H1 (cell line): ENCODE measurements at regions not wholly inside any gene's neighbourhood (a gene's known extent, or its start where the extent isn't known, plus 50 kb on each side); places are given as distances from the start of the nearest gene placed in this dataset.

ENCODE experiments used
- CTCF ChIA-PET: fragments of 300-600 bp; sonication (Branson Sonifier 250); formaldehyde crosslinking; loops from one replicate; lab custom pipeline; 2021; ENCODE audit not compliant: partially characterized antibody; lab: Charles Lee
- POLR2A ChIA-PET: fragments of 300-600 bp; sonication (Branson Sonifier 250); formaldehyde crosslinking; loops from one replicate; lab custom pipeline; 2021; ENCODE audit warnings: inconsistent platforms; ENCODE audit not compliant: partially characterized antibody; lab: Charles Lee
- DNase-seq, 2 experiments: peaks; one replicate each; pipeline versions ENCODE4 v3.0.0 to v3.0.0-alpha.2; 2010 to 2022; ENCODE audit warnings: low spot score in 2 of 2, low read depth in 1 of 2, mixed read lengths in 1 of 2
- FAIRE-seq: peaks from 2 replicates; lab custom pipeline; 2011; peaks lifted over from hg19 to GRCh38; lab: Jason Lieb, UNC
- H2AFZ ChIP-seq: 2 replicates; pipeline ENCODE4 v1.8.1; 2012; ENCODE audit warnings: low read length, inconsistent platforms
- H2AK5ac ChIP-seq: 2 replicates; pipeline ENCODE4 v1.6.1; 2013; ENCODE audit warnings: low read depth, low read length
- H2BK120ac ChIP-seq: replicated peaks from 2 replicates; pipeline ENCODE3; 2013; ENCODE audit warnings: low read depth, low read length, inconsistent platforms
- H2BK12ac ChIP-seq: 2 replicates; pipeline ENCODE4 v1.6.1; 2013; ENCODE audit warnings: low read depth, low read length
- H2BK15ac ChIP-seq: 2 replicates; pipeline ENCODE4 v1.6.1; 2013; ENCODE audit warnings: low read length
- H2BK20ac ChIP-seq: 2 replicates; pipeline ENCODE4 v1.6.1; 2013; ENCODE audit warnings: low read length
- H2BK5ac ChIP-seq: 2 replicates; pipeline ENCODE4 v1.6.1; 2013; ENCODE audit warnings: low read depth, low read length
- H3K14ac ChIP-seq: 2 replicates; pipeline ENCODE4 v1.6.1; 2013; ENCODE audit warnings: inconsistent platforms; ENCODE audit not compliant: insufficient read length
- H3K18ac ChIP-seq: 2 replicates; pipeline ENCODE4 v1.6.1; 2013; ENCODE audit warnings: low read length; ENCODE audit errors: extremely low read depth
- H3K23ac ChIP-seq: 2 replicates; pipeline ENCODE4 v1.6.1; 2013; ENCODE audit warnings: inconsistent platforms; ENCODE audit not compliant: insufficient read length
- H3K23me2 ChIP-seq: 2 replicates; pipeline ENCODE4 v1.6.1; 2013; ENCODE audit warnings: low read depth, low read length
- H3K27ac ChIP-seq: 2 replicates; pipeline ENCODE4 v1.6.1; 2011; ENCODE audit warnings: low read depth, low read length, inconsistent platforms
- H3K27me3 ChIP-seq, 4 experiments: replicated peaks in 1 of 4; 1 replicate in 1 of 4; 2 replicates in 3 of 4; pipeline versions ENCODE4 v1.6.1 to v1.8.1; 2011 to 2013; ENCODE audit warnings: low read length in 3 of 4, mild to moderate bottlenecking in 3 of 4, inconsistent platforms in 2 of 4, mixed read lengths in 2 of 4, moderate library complexity in 1 of 4; ENCODE audit not compliant: control insufficient read depth in 3 of 4, insufficient read depth in 3 of 4; ENCODE audit errors: extremely low read depth in 1 of 4
- H3K36me3 ChIP-seq, 4 experiments: 2 replicates each; pipeline versions ENCODE4 v1.6.1 to v1.8.1; 2011 to 2013; ENCODE audit warnings: mild to moderate bottlenecking in 4 of 4, low read length in 3 of 4, moderate library complexity in 2 of 4, control low read depth in 1 of 4, inconsistent platforms in 1 of 4; ENCODE audit not compliant: insufficient read depth in 4 of 4, control insufficient read depth in 2 of 4
- H3K4ac ChIP-seq: replicated peaks from 2 replicates; pipeline ENCODE3; 2013; ENCODE audit warnings: low read length, low read depth, mixed read lengths, inconsistent platforms; ENCODE audit not compliant: insufficient read length
- H3K4me1 ChIP-seq, 4 experiments: replicated peaks in 1 of 4; 1 replicate in 1 of 4; 2 replicates in 3 of 4; pipeline versions ENCODE4 v1.6.1 to v1.8.1; 2011 to 2013; ENCODE audit warnings: low read length in 3 of 4, inconsistent platforms in 2 of 4, mixed read lengths in 1 of 4; ENCODE audit not compliant: insufficient read depth in 4 of 4, control insufficient read depth in 3 of 4
- H3K4me2 ChIP-seq, 2 experiments: 2 replicates each; pipeline versions ENCODE4 v1.6.1 to v1.8.1; 2011 to 2013; ENCODE audit warnings: low read depth in 2 of 2, low read length in 2 of 2, control low read depth in 1 of 2, inconsistent platforms in 1 of 2, mild to moderate bottlenecking in 1 of 2; ENCODE audit not compliant: insufficient read depth in 1 of 2
- H3K4me3 ChIP-seq, 4 experiments: fragments of 200-600, 300-600 bp in 1 of 4; sonication (generic), shearing (Covaris generic), sonication (Bioruptor Twin) in 1 of 4; 2 replicates each; pipeline versions ENCODE4 v1.5.1 to v1.8.1; 2011 to 2016; ENCODE audit warnings: low read length in 4 of 4, low read depth in 3 of 4, control low read depth in 2 of 4, inconsistent platforms in 2 of 4, mild to moderate bottlenecking in 2 of 4, mixed read lengths in 1 of 4, moderate library complexity in 1 of 4; ENCODE audit not compliant: insufficient read depth in 2 of 4; ENCODE audit errors: extremely low read depth in 1 of 4
- H3K56ac ChIP-seq: replicated peaks from 2 replicates; pipeline ENCODE3; 2013; ENCODE audit warnings: low read depth, mild to moderate bottlenecking, mixed read lengths, low read length, inconsistent platforms; ENCODE audit not compliant: insufficient read length
- H3K79me1 ChIP-seq: 2 replicates; pipeline ENCODE4 v1.6.1; 2013; ENCODE audit warnings: low read depth, low read length, control low read depth
- H3K79me2 ChIP-seq, 2 experiments: 2 replicates each; pipeline versions ENCODE4 v1.6.1 to v1.8.1; 2012 to 2013; ENCODE audit warnings: low read length in 2 of 2, mild to moderate bottlenecking in 2 of 2, inconsistent platforms in 1 of 2; ENCODE audit not compliant: insufficient read depth in 2 of 2, control insufficient read depth in 1 of 2
- H3K9ac ChIP-seq, 4 experiments: replicated peaks in 1 of 4; 1 replicate in 1 of 4; 2 replicates in 3 of 4; pipeline versions ENCODE4 v1.6.1 to v1.8.1; 2011 to 2013; ENCODE audit warnings: low read depth in 3 of 4, low read length in 3 of 4, control low read depth in 2 of 4, mild to moderate bottlenecking in 2 of 4, moderate library complexity in 2 of 4, inconsistent platforms in 1 of 4; ENCODE audit errors: extremely low read depth in 1 of 4
- H3K9me3 ChIP-seq, 2 experiments: 2 replicates each; pipeline versions ENCODE4 v1.6.1 to v1.8.1; 2012 to 2013; ENCODE audit warnings: mild to moderate bottlenecking in 2 of 2, moderate library complexity in 2 of 2, control low read depth in 1 of 2, inconsistent platforms in 1 of 2, low read depth in 1 of 2, low read length in 1 of 2, mixed read lengths in 1 of 2; ENCODE audit not compliant: insufficient read depth in 2 of 2
- H4K20me1 ChIP-seq, 2 experiments: replicated peaks in 1 of 2; 2 replicates each; pipeline versions ENCODE3 to v1.8.1; 2011 to 2013; ENCODE audit warnings: inconsistent platforms in 2 of 2, low read length in 2 of 2, mild to moderate bottlenecking in 1 of 2; ENCODE audit not compliant: insufficient read depth in 2 of 2, control insufficient read depth in 1 of 2
- H4K5ac ChIP-seq: 2 replicates; pipeline ENCODE4 v1.6.1; 2013; ENCODE audit warnings: low read length, low read depth, mixed read lengths, inconsistent platforms; ENCODE audit not compliant: insufficient read length
- H4K8ac ChIP-seq: 2 replicates; pipeline ENCODE4 v1.8.0; 2013; ENCODE audit warnings: mild to moderate bottlenecking, moderate library complexity, low read length, inconsistent platforms; ENCODE audit not compliant: insufficient read depth; ENCODE audit errors: extremely low read depth
- H4K91ac ChIP-seq: replicated peaks from 2 replicates; pipeline ENCODE3; 2013; ENCODE audit warnings: low read length, mixed read lengths, inconsistent platforms; ENCODE audit not compliant: insufficient read length
- ASH2L ChIP-seq: fragments of 200-600, 300-600 bp; sonication (generic); IDR thresholded peaks from one replicate; pipeline ENCODE4 v1.7.1; 2017; ENCODE audit warnings: low read length
- ATF2 ChIP-seq: IDR thresholded peaks from 2 replicates; pipeline ENCODE4 v1.6.1; 2012; ENCODE audit warnings: low read length, inconsistent platforms
- CHD2 ChIP-seq: IDR thresholded peaks from 2 replicates; pipeline ENCODE4 v1.6.1; 2012; ENCODE audit warnings: low read length, improper control_type of control experiment
- CTBP2 ChIP-seq: IDR thresholded peaks from 2 replicates; pipeline ENCODE4 v1.7.0; 2011; ENCODE audit warnings: borderline replicate concordance, mild to moderate bottlenecking, moderate library complexity, mixed read lengths, low read length; ENCODE audit not compliant: insufficient read depth, insufficient read length
- CTCF ChIP-seq, 3 experiments: IDR thresholded peaks; 1 replicate in 2 of 3; 2 replicates in 1 of 3; pipeline versions ENCODE4 v1.5.1 to v1.6.1; 2011; ENCODE audit warnings: low read length in 3 of 3, mild to moderate bottlenecking in 3 of 3, inconsistent platforms in 2 of 3, low read depth in 1 of 3, moderate library complexity in 1 of 3; ENCODE audit not compliant: insufficient read depth in 1 of 3; ENCODE audit errors: control extremely low read depth in 1 of 3
- RAD21 ChIP-seq, 2 experiments: IDR thresholded peaks in 1 of 2; conservative IDR thresholded peaks in 1 of 2; 2 replicates each; pipeline ENCODE4 v1.6.1; 2011; ENCODE audit warnings: low read depth in 2 of 2, low read length in 2 of 2, improper control_type of control experiment in 1 of 2, inconsistent platforms in 1 of 2, mild to moderate bottlenecking in 1 of 2, moderate library complexity in 1 of 2
- WGBS, 2 experiments: shearing (Covaris generic) in 1 of 2; methylation state at CpG; one replicate each; pipeline versions ENCODE4 v1.1.6 to v1.1.7; 2013 to 2015; ENCODE audit warnings: low lambda C conversion rate in 2 of 2, mixed read lengths in 2 of 2, inconsistent platforms in 1 of 2, low coverage in 1 of 2, missing lambda C conversion rate in 1 of 2; ENCODE audit not compliant: insufficient replicate concordance in 2 of 2, insufficient coverage in 1 of 2, insufficient read length in 1 of 2; ENCODE audit errors: extremely low coverage in 1 of 2, missing lambda C conversion rate in 1 of 2; 5-methylcytosine and 5-hydroxymethylcytosine counted together

GRCh38 chr14:71705460-71705859 lies 226.8 kb upstream of the RGS6 start:
- no peak overlapping the region for H3K56ac ChIP-seq
- H2BK15ac ChIP-seq, result no peak overlapping the region
- no peak overlapping the region for H3K23ac ChIP-seq
- H3K27ac ChIP-seq, result no peak overlapping the region
- no peak overlapping the region for H3K4me3 ChIP-seq
- H2AFZ ChIP-seq, result no peak overlapping the region
- DNase-seq (no peak), FAIRE-seq (no peak)
- H3K36me3 ChIP-seq, result peaks cover 3 to 19% (median 13%) of the 10 kb centered on the region in 4 experiments; a peak in 6 of 8 replicates
- POLR2A ChIA-PET, result no interaction called here
- no peak overlapping the region for H2BK120ac ChIP-seq
- WGBS, 2 experiments, result 93% methylated on average over 4 of the region's 4 CpGs; no CpG with 5 or more reads in 1 of the 2 experiments
- H4K5ac ChIP-seq, result no peak overlapping the region
- no peak overlapping the region for H2BK5ac ChIP-seq
- H3K9ac ChIP-seq, result no peak overlapping the region
- H3K18ac ChIP-seq, result no peak overlapping the region
- H4K8ac ChIP-seq, result no peak overlapping the region
- H3K27me3 ChIP-seq, result no peaks in the 10 kb centered on the region
- H3K14ac ChIP-seq, result no peak overlapping the region
- no peak overlapping the region for H2AK5ac ChIP-seq
- H3K23me2 ChIP-seq, result no peaks in the 10 kb centered on the region; the same call in 1 of the 2 replicates
- no peaks in the 10 kb centered on the region for H3K79me2 ChIP-seq
- H3K9me3 ChIP-seq, result no peaks in the 10 kb centered on the region
- no peaks in the 10 kb centered on the region for H3K79me1 ChIP-seq
- no peak overlapping the region for H2BK12ac ChIP-seq
- no peaks in the 10 kb centered on the region for H4K20me1 ChIP-seq
- no peak overlapping the region for H3K4ac ChIP-seq
- H3K4me1 ChIP-seq, result no peaks in the 10 kb centered on the region
- CTCF ChIA-PET, result interaction anchor here (1.4 kb wide), 1 partner anchor 16 kb away, joined by 3 read pairs; no protein-coding TSS in a partner anchor
- H3K4me2 ChIP-seq, result no peak overlapping the region
- H4K91ac ChIP-seq, result no peak overlapping the region
- no peak overlapping the region for H2BK20ac ChIP-seq
- peak in 2 of 3 experiments; percentile 9 to 22; a peak in 2 of 4 replicates for TF ChIP-seq CTCF (IDR thresholded peaks at IDR 0.05; ENCODE audit: control extremely low read depth in 1 of 3, insufficient read depth in 1 of 3, low read depth in 1 of 3, low read length in 3 of 3)
- TF ChIP-seq ASH2L, result no peak
- no peak for TF ChIP-seq CTBP2
- TF ChIP-seq CHD2, result no peak
- TF ChIP-seq ATF2, result no peak
- TF ChIP-seq RAD21 (IDR thresholded peaks at IDR 0.05 in 1 of 2, conservative IDR thresholded peaks at IDR 0.05 in 1 of 2; ENCODE audit: low read depth in 2 of 2, low read length in 2 of 2), result peak; percentile 12 to 22; a peak in 2 of 4 replicates
